Stimulated activated CD4-positive, alpha-beta T cell treated with anti-CD3 and anti-CD28 coated beads, Interleukin-4, amount 100 ng/mL, for 1 hour (primary cell): ENCODE measurements at regions not wholly inside any gene's neighbourhood (a gene's known extent, or its start where the extent isn't known, plus 50 kb on each side); places are given as distances from the start of the nearest gene placed in this dataset.
A peak's percentile ranks its signal among the peaks of the same experiment; 100 is the strongest.
"Not testable (repeated sequence)": the region's sequence is repeated elsewhere in the genome, so short reads cannot be mapped to it uniquely, and the experiment has no call there.

ENCODE experiments used
- DNase-seq: peaks from one replicate; pipeline ENCODE4 v3.0.0-alpha.2; 2020

GRCh38 chr22:17318817-17319216 is 50.4 kb upstream of the CECR2 start:
- DNase-seq = no peak

- no peak for DNase-seq
Observed at GRCh38 chr22:17315310-17315709, 54.0 kb upstream of the CECR2 start.

GRCh38 chr22:17314487-17314886 is 54.8 kb upstream of the CECR2 start:
- no peak for DNase-seq

- DNase-seq = no peak
Observed at GRCh38 chr22:17313626-17314025, 55.6 kb upstream of the CECR2 start.

- no peak for DNase-seq
Observed at GRCh38 chr22:17307566-17307965, 61.7 kb upstream of the CECR2 start.

GRCh38 chr22:17305076-17305475 is 64.2 kb upstream of the CECR2 start:
- DNase-seq = no peak

- DNase-seq = peak; percentile 54
Observed at GRCh38 chr22:17303840-17304779, 65.2 kb upstream of the CECR2 start.

GRCh38 chr22:17303441-17303839 is 65.8 kb upstream of the CECR2 start:
- DNase-seq = no peak

- no peak for DNase-seq
Observed at GRCh38 chr22:17302616-17303015, 66.6 kb upstream of the CECR2 start.

GRCh38 chr22:17300926-17301325 is 68.3 kb upstream of the CECR2 start:
- DNase-seq = no peak

- not testable (repeated sequence) for DNase-seq
Observed at GRCh38 chr22:17298805-17299502, 70.3 kb upstream of the CECR2 start.

- no peak for DNase-seq
Observed at GRCh38 chr22:17285656-17286055, 66.4 kb upstream of the ADA2 start.

- DNase-seq = no peak
Observed at GRCh38 chr22:17284888-17285287, 65.7 kb upstream of the ADA2 start.

GRCh38 chr22:17284466-17284865 is 65.2 kb upstream of the ADA2 start:
- DNase-seq = no peak

GRCh38 chr22:17283865-17284264 is 64.6 kb upstream of the ADA2 start:
- DNase-seq = not testable (repeated sequence)

GRCh38 chr22:17283423-17283822 is 64.2 kb upstream of the ADA2 start:
- no peak for DNase-seq

- no peak for DNase-seq
Observed at GRCh38 chr22:17281440-17281841, 62.2 kb upstream of the ADA2 start.

- DNase-seq = no peak
Observed at GRCh38 chr22:17281026-17281425, 61.8 kb upstream of the ADA2 start.

- DNase-seq = no peak
Observed at GRCh38 chr22:17272511-17272991, 53.3 kb upstream of the ADA2 start.

- DNase-seq = no peak
Observed at GRCh38 chr22:17271711-17272451, 52.6 kb upstream of the ADA2 start.

- DNase-seq = no peak
Observed at GRCh38 chr22:17269607-17270261, 50.5 kb upstream of the ADA2 start.

GRCh38 chr22:17269224-17269606 is 50.0 kb upstream of the ADA2 start:
- no peak for DNase-seq
